Ovary (tissue), 7 donors: ENCODE measurements at regions not wholly inside any gene's neighbourhood (a gene's known extent, or its start where the extent isn't known, plus 50 kb on each side); places are given as distances from the start of the nearest gene placed in this dataset.

Experiments used
- DNase-seq, 5 donors: peaks; one replicate each; pipeline ENCODE4 v3.0.0-alpha.2; 2019 to 2020
- H3K27ac ChIP-seq, 2 donors: fragments of 200-600 bp; one replicate each; pipeline versions ENCODE4 v1.5.1 to v1.8.0; 2019 to 2022
- H3K27me3 ChIP-seq: fragments of 200-600 bp; one replicate; pipeline ENCODE4 v1.8.0; 2022
- H3K36me3 ChIP-seq: fragments of 200-600 bp; sonication (generic); one replicate; pipeline ENCODE4 v1.5.1; 2019
- H3K4me1 ChIP-seq: one replicate; pipeline ENCODE4 v1.8.1; 2013; ENCODE audit warnings: mild to moderate bottlenecking, moderate library complexity; ENCODE audit not compliant: insufficient read depth
- H3K4me3 ChIP-seq: fragments of 200-600 bp; sonication (generic); one replicate; pipeline ENCODE4 v1.5.1; 2017
- H3K9me3 ChIP-seq, 2 donors: fragments of 200-600 bp in 1 of 2; sonication (generic) in 1 of 2; one replicate each; pipeline versions ENCODE4 v1.5.1 to v1.8.1; 2013 to 2019; ENCODE audit warnings: mild to moderate bottlenecking in 1 of 2, moderate library complexity in 1 of 2
- EP300 ChIP-seq: sonication (generic); formaldehyde crosslinking; IDR thresholded peaks from one replicate; pipeline ENCODE4 v1.6.1; 2017; ENCODE audit warnings: antibody characterized with exemption
- POLR2A ChIP-seq: fragments of 450-650 bp; IDR thresholded peaks from one replicate; pipeline ENCODE4 v1.6.1; 2017; ENCODE audit warnings: antibody characterized with exemption, mild to moderate bottlenecking, moderate library complexity
- WGBS, 3 donors: extraction: QIAGEN DNeasy Blood & Tissue Kit in 1 of 3; methylation state at CpG; one replicate each; pipeline versions ENCODE4 v1.1.5 to v1.1.7; 2013 to 2017; 5-methylcytosine and 5-hydroxymethylcytosine counted together
- intact Hi-C, 4 donors: fragments of 100-400 bp; cut with DNase I; formaldehyde crosslinking; loops; one replicate each; pipeline versions ENCODE4 v1.11.0 to v1.15.1; 2022 to 2023
- TF ChIP-seq, protein P1 (sequence below), 3 donors: fragments of 450-650 bp in 2 of 3; fragments of 200-600 bp in 1 of 3; IDR thresholded peaks; one replicate each; pipeline versions ENCODE4 v1.5.1 to v1.8.0; 2016 to 2022; ENCODE audit warnings: antibody characterized with exemption in 3 of 3, mild to moderate bottlenecking in 1 of 3
- donor health status: DM: no; HTN: no; CAD: no; lungs with moderate emphysema.
- donor health status: DM: no; HTN: no; CAD: no.
- donor health status: Bipolar disorder and iron deficiency.
- donor health status: DM: no; HTN: no; CAD: no.
- donor health status: DM: yes; HTN: yes; CAD: no.

DNA sequence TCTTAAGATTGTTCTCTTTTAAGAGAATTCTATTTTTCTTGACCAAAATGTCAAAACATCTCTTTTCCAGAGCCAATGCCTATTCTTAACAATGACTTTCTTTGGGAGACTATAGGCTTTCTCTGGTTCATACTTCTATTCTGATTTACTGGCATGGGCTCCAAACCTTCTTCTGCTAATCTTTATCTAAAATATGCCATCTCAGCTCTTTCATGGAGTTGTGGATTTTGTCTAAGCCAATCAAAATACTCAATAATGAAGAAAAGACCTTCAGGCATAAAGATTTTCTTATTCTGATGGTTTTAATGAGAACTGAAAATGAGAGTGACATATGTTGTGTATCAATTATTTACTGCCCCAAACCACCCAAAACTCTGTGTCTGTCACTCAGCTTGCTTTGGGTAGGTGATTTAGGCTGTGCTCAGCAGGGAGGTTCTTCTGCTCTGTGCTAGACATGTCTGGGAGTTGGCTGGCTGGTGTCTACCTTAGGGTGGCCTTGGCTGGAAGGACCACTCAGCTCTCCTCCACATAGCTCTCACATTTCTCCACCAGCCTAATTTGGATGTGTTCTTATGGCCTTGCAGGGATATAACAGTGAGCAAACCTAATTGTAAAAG is 270.8 kb downstream of the PRDM2 start:
- Histone ChIP-seq H3K4me1 (no peaks in the 10 kb centered on the region), H3K27me3 (no peaks in the 10 kb centered on the region), H3K27ac (no peak overlapping the region), H3K4me3 (no peak overlapping the region), H3K36me3 (no peaks in the 10 kb centered on the region), H3K9me3 (no peaks in the 10 kb centered on the region)
- intact Hi-C loops: no loop called here
- TF ChIP-seq, protein P1, sequence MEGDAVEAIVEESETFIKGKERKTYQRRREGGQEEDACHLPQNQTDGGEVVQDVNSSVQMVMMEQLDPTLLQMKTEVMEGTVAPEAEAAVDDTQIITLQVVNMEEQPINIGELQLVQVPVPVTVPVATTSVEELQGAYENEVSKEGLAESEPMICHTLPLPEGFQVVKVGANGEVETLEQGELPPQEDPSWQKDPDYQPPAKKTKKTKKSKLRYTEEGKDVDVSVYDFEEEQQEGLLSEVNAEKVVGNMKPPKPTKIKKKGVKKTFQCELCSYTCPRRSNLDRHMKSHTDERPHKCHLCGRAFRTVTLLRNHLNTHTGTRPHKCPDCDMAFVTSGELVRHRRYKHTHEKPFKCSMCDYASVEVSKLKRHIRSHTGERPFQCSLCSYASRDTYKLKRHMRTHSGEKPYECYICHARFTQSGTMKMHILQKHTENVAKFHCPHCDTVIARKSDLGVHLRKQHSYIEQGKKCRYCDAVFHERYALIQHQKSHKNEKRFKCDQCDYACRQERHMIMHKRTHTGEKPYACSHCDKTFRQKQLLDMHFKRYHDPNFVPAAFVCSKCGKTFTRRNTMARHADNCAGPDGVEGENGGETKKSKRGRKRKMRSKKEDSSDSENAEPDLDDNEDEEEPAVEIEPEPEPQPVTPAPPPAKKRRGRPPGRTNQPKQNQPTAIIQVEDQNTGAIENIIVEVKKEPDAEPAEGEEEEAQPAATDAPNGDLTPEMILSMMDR (IDR thresholded peaks at IDR 0.05): no peak
- TF ChIP-seq EP300: no peak
- TF ChIP-seq POLR2A: no peak
- no peak for DNase-seq

DNA sequence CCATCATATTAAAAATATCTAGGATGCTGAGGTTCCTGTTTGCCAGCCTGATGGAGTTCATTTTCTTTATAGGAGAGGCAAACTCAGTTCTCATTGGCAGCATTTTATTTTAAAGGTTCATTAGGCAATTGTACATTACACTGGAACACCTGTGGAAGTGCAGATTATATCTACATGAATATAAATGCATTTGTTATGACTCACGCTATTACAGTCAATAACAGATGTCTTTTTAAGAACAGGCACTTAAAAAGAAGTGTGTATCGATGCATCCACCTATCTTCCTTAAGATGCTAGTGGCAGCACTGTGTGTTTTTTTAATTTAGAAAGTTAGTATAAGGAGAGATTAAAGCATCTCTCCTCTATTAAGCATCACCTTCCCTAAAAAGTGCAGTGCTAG is 276.5 kb downstream of the PRDM2 start:
- Histone ChIP-seq H3K27me3 (no peaks in the 10 kb centered on the region), H3K9me3 (no peaks in the 10 kb centered on the region), H3K36me3 (no peaks in the 10 kb centered on the region), H3K4me1 (no peaks in the 10 kb centered on the region), H3K27ac (no peak overlapping the region), H3K4me3 (no peak overlapping the region)
- 84 to 88% (median 85%) methylated on average over 2 of the region's 2 CpGs for WGBS, 3 donors
- intact Hi-C loops: no loop called here
- TF ChIP-seq POLR2A (no peak), EP300 (no peak)
- TF ChIP-seq, protein P1 (IDR thresholded peaks at IDR 0.05): no peak
- no peak for DNase-seq

DNA sequence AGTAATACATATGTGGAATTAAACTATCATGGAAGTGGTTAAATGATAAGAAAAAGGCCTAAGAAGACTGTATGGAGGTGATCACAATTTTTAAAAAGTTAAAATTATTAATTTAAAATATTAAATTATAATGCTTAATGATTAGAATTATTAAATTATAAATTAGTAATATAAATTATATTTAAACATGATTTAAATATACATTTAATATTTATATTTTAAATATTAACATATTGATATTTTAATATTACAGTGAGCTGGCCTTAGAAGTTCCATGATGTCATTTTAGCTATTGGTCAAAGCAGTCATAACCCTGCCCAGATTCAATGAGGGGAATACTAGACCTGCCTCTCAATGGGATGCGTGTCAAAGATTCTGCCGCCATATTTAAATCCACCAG is 281.2 kb downstream of the PRDM2 start:
- Histone ChIP-seq H3K27ac (no peak overlapping the region), H3K4me1 (no peaks in the 10 kb centered on the region), H3K36me3 (no peaks in the 10 kb centered on the region), H3K9me3 (no peaks in the 10 kb centered on the region), H3K4me3 (no peak overlapping the region), H3K27me3 (no peaks in the 10 kb centered on the region)
- intact Hi-C loops: no loop called here
- WGBS, 3 donors: 97 to 98% (median 97%) methylated on average over 2 of the region's 2 CpGs
- TF ChIP-seq, protein P1 (IDR thresholded peaks at IDR 0.05): no peak
- TF ChIP-seq POLR2A (no peak), EP300 (no peak)
- DNase-seq: no peak

DNA sequence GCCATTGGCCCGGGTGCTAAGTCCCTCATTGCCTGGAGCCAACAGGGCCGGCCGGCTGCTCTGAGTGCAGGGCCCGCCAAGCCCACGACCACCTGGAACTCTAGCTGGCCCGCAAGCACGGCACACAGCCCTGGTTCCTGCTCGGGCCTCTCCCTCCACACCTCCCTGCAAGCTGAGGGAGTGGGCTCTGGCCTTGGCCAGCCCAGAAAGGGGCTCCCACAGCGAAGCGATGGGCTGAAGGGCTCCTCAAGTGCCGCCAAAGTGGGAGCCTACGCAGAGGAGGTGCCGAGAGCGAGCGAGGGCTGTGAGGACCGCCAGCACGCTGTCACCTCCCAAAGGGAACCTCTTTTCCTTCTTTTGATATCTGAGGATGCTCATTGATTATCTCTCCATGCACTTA is 283.4 kb downstream of the PRDM2 start:
- no peak overlapping the region for H3K27ac ChIP-seq
- H3K4me1 ChIP-seq: no peaks in the 10 kb centered on the region
- H3K4me3 ChIP-seq: no peak overlapping the region
- H3K36me3 ChIP-seq: no peaks in the 10 kb centered on the region
- H3K9me3 ChIP-seq: no peaks in the 10 kb centered on the region
- TF ChIP-seq POLR2A (no peak), EP300 (no peak)
- TF ChIP-seq, protein P1 (IDR thresholded peaks at IDR 0.05): no peak
- no peaks in the 10 kb centered on the region for H3K27me3 ChIP-seq
- intact Hi-C loops: no loop called here
- 88 to 94% (median 94%) methylated on average over 13 to 17 of the region's 17 CpGs for WGBS, 3 donors
- no peak for DNase-seq
